ENCODE measurements at regions not wholly inside any gene's neighbourhood (a gene's known extent, or its start where the extent isn't known, plus 50 kb on each side); places are given as distances from the start of the nearest gene placed in this dataset.

DNA sequence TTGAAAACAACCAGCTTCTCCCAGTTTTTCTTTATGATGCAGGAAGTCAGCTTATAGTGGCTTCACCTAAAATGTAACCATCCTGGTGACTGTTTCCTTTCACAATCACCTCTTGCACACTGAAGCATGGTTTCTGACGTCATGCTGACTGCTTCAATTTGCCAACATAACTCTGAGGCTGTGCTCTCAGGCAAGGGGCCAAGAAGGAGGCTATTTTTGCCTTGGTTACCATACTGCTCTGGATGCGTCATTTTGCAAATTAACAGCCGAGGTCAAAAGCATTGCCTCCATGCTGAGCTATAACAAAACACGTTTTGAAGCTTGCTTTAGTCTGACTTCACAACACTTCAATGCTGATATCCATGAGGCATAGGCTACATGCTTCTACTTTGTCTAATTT is 397.8 kb downstream of the METTL4 start:
- no peak for TF ChIP-seq PAX5 (IDR thresholded peaks at IDR 0.05; ENCODE audit: insufficient read depth, low read length, severe bottlenecking)
- TF ChIP-seq TAF1 (IDR thresholded peaks at IDR 0.05; ENCODE audit: low read depth, low read length): no peak
- no peak for TF ChIP-seq POLR2AphosphoS5 (IDR thresholded peaks at IDR 0.05; ENCODE audit: low read depth, low read length)
- TF ChIP-seq SPI1 (IDR thresholded peaks at IDR 0.05; ENCODE audit: low read depth, low read length): no peak
- TF ChIP-seq POLR2A (IDR thresholded peaks at IDR 0.05; ENCODE audit: low read depth, low read length): no peak
- TF ChIP-seq POU2F2 (IDR thresholded peaks at IDR 0.05; ENCODE audit: low read depth, low read length): no peak
- DNase-seq (ENCODE audit: insufficient read length, low spot score) (no peak), FAIRE-seq (no peak)

- no peak for DNase-seq (ENCODE audit: insufficient read length, low spot score)
- no peak for FAIRE-seq
- TF ChIP-seq TAF1 (IDR thresholded peaks at IDR 0.05; ENCODE audit: low read depth, low read length) (no peak), PAX5 (IDR thresholded peaks at IDR 0.05; ENCODE audit: insufficient read depth, low read length, severe bottlenecking) (no peak), POLR2A (IDR thresholded peaks at IDR 0.05; ENCODE audit: low read depth, low read length) (no peak), POLR2AphosphoS5 (IDR thresholded peaks at IDR 0.05; ENCODE audit: low read depth, low read length) (no peak), SPI1 (IDR thresholded peaks at IDR 0.05; ENCODE audit: low read depth, low read length) (no peak), POU2F2 (IDR thresholded peaks at IDR 0.05; ENCODE audit: low read depth, low read length) (no peak)
Observed at GRCh38 chr18:2178036-2178435, 393.3 kb downstream of the METTL4 start.

DNA sequence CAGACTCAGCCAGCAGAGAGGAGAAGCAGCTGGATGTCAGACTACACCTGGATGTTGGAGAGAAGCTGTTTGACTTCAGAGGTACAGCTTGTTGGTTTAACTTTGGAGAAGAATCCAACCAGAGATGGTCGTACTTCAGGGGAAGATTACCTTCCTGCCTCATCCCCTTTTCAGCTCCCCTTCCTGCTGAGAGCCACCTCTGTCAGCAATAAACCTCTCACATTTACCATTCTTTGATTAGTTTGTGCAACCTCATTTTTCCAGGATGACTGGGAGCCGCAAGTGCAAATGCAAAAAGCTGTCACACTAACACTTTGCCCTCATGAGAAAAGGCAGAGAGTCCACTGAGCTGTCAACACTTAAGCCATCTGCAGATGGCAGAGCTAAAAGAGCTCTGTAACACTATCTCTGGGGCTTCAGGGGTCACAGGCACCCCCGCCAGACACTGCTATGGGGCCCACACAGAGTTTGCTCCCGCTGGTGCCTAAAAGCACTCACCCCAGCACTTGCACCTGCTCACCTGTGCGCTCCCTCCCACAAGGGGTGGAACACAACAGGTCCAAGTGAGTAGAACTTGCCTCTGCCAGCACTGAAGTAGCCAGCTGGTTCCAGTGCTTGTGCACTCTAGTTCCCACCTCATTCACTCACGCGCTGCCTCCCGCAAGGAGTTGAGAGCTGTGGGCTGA is 391.7 kb downstream of the METTL4 start:
- TF ChIP-seq SPI1 (IDR thresholded peaks at IDR 0.05; ENCODE audit: low read depth, low read length) (no peak), PAX5 (IDR thresholded peaks at IDR 0.05; ENCODE audit: insufficient read depth, low read length, severe bottlenecking) (no peak), POLR2A (IDR thresholded peaks at IDR 0.05; ENCODE audit: low read depth, low read length) (no peak), POLR2AphosphoS5 (IDR thresholded peaks at IDR 0.05; ENCODE audit: low read depth, low read length) (no peak), POU2F2 (IDR thresholded peaks at IDR 0.05; ENCODE audit: low read depth, low read length) (no peak), TAF1 (IDR thresholded peaks at IDR 0.05; ENCODE audit: low read depth, low read length) (no peak)
- DNase-seq (ENCODE audit: insufficient read length, low spot score): no peak
- FAIRE-seq: no peak

GRCh38 chr18:2180586-2180985 is 390.7 kb downstream of the METTL4 start:
- FAIRE-seq (no peak), DNase-seq (ENCODE audit: insufficient read length, low spot score) (no peak)
- TF ChIP-seq TAF1 (IDR thresholded peaks at IDR 0.05; ENCODE audit: low read depth, low read length): no peak

GRCh38 chr18:2183432-2183831 is 387.9 kb downstream of the METTL4 start:
- no peak for DNase-seq (ENCODE audit: insufficient read length, low spot score)
- TF ChIP-seq PAX5 (IDR thresholded peaks at IDR 0.05; ENCODE audit: insufficient read depth, low read length, severe bottlenecking) (no peak), SPI1 (IDR thresholded peaks at IDR 0.05; ENCODE audit: low read depth, low read length) (no peak), POLR2A (IDR thresholded peaks at IDR 0.05; ENCODE audit: low read depth, low read length) (no peak), POLR2AphosphoS5 (IDR thresholded peaks at IDR 0.05; ENCODE audit: low read depth, low read length) (no peak), POU2F2 (IDR thresholded peaks at IDR 0.05; ENCODE audit: low read depth, low read length) (no peak), TAF1 (IDR thresholded peaks at IDR 0.05; ENCODE audit: low read depth, low read length) (no peak)
- FAIRE-seq: no peak

DNA sequence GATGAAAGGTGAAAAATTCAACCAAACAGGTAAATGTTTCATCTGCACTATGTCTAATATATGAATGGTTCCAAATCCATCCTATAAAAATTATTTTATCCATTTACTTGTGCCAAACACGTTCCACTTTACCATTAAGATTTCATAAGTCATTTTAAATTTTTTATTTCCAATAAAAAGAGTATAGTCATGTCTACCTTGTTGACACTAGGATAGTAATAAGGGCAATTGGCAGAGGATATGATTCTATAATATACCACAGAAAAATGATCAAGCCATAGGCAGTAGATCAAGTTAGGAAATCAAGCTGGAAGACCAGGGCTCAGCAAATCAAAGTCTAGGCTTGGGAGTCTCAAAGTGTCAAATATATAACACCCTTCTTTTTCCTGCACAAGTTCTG is 384.3 kb downstream of the METTL4 start:
- TF ChIP-seq TAF1 (IDR thresholded peaks at IDR 0.05; ENCODE audit: low read depth, low read length): no peak
- DNase-seq (ENCODE audit: insufficient read length, low spot score) (no peak), FAIRE-seq (no peak)

GRCh38 chr18:2188258-2188657 is 383.0 kb downstream of the METTL4 start:
- FAIRE-seq: no peak
- TF ChIP-seq SPI1 (IDR thresholded peaks at IDR 0.05; ENCODE audit: low read depth, low read length) (no peak), POLR2AphosphoS5 (IDR thresholded peaks at IDR 0.05; ENCODE audit: low read depth, low read length) (no peak), POLR2A (IDR thresholded peaks at IDR 0.05; ENCODE audit: low read depth, low read length) (no peak), TAF1 (IDR thresholded peaks at IDR 0.05; ENCODE audit: low read depth, low read length) (no peak), POU2F2 (IDR thresholded peaks at IDR 0.05; ENCODE audit: low read depth, low read length) (no peak), PAX5 (IDR thresholded peaks at IDR 0.05; ENCODE audit: insufficient read depth, low read length, severe bottlenecking) (no peak)

DNA sequence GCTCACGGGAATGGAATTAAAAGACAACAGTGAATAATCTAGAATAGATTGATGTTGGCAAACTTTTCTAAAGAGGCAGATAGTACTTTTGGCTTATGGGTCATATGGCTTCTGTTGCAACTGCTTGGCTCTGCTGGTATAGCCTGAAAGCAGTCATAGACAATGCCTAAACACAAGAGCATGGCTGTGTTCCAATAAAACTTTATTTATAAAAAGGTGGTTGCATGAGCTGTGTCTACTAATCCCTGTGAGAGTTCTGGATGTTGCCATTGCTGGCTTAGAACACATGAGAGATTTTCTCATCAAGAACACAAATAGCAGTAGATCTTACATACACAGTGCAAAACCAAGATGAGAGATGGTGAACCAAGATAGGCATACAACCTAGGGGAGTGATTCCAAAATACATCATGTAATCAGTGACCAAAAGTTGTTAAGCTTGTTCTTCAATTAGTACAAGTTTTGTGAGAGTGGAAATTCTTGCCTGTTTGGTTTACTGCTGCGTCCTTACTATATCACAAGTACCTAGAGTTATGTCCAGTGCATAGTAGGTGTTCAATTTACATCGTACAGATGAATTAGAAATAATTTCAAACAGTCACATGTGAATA is 380.0 kb downstream of the METTL4 start:
- FAIRE-seq (no peak), DNase-seq (ENCODE audit: insufficient read length, low spot score) (no peak)
- no peak for TF ChIP-seq POLR2AphosphoS5 (IDR thresholded peaks at IDR 0.05; ENCODE audit: low read depth, low read length)
- no peak for TF ChIP-seq SPI1 (IDR thresholded peaks at IDR 0.05; ENCODE audit: low read depth, low read length)
- TF ChIP-seq PAX5 (IDR thresholded peaks at IDR 0.05; ENCODE audit: insufficient read depth, low read length, severe bottlenecking): no peak
- no peak for TF ChIP-seq POU2F2 (IDR thresholded peaks at IDR 0.05; ENCODE audit: low read depth, low read length)
- no peak for TF ChIP-seq POLR2A (IDR thresholded peaks at IDR 0.05; ENCODE audit: low read depth, low read length)
- TF ChIP-seq TAF1 (IDR thresholded peaks at IDR 0.05; ENCODE audit: low read depth, low read length): no peak

More at GRCh38 chr18:2188258-2188657, 383.0 kb downstream of the METTL4 start:
- no peak for DNase-seq (ENCODE audit: insufficient read length, low spot score)

GRCh38 chr18:2192562-2192961 is 378.7 kb downstream of the METTL4 start:
- FAIRE-seq (no peak), DNase-seq (ENCODE audit: insufficient read length, low spot score) (no peak)
- no peak for TF ChIP-seq PAX5 (IDR thresholded peaks at IDR 0.05; ENCODE audit: insufficient read depth, low read length, severe bottlenecking)

- TF ChIP-seq TAF1 (IDR thresholded peaks at IDR 0.05; ENCODE audit: low read depth, low read length) (no peak), SPI1 (IDR thresholded peaks at IDR 0.05; ENCODE audit: low read depth, low read length) (no peak), PAX5 (IDR thresholded peaks at IDR 0.05; ENCODE audit: insufficient read depth, low read length, severe bottlenecking) (no peak), POU2F2 (IDR thresholded peaks at IDR 0.05; ENCODE audit: low read depth, low read length) (no peak), POLR2AphosphoS5 (IDR thresholded peaks at IDR 0.05; ENCODE audit: low read depth, low read length) (no peak), POLR2A (IDR thresholded peaks at IDR 0.05; ENCODE audit: low read depth, low read length) (no peak)
- DNase-seq (ENCODE audit: insufficient read length, low spot score) (no peak), FAIRE-seq (no peak)
Observed at GRCh38 chr18:2197946-2198345, 373.4 kb downstream of the METTL4 start.

Data from GM12891 (cell line).